ENCODE measurements at regions not wholly inside any gene's neighbourhood (a gene's known extent, or its start where the extent isn't known, plus 50 kb on each side); places are given as distances from the start of the nearest gene placed in this dataset.

DNA sequence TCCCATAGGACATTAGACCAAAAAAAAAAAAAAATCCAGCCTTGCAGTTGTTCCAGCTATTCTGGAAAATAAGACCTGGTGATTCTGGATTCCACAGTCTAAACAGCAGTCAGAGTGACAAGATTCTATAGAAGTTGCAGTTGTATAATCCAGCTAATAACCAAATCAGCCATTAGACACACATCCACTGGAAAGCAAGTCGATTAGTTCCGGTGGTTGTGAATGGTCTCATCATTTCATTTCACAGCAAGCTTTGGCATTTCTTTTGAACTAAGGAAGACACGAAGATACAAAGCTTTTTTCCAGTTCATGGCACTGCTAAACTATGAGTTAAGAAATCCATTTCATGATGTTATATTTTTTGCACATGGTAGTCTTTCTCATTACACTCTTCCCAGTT is 54.4 kb upstream of the FAM89A start:
- intact Hi-C loops (cut with micrococcal nuclease; ENCODE audit: unreplicated experiment) = no loop called here
- POLR2A ChIA-PET (ENCODE audit: low non-redundant PET) = interaction anchor here (0.7 kb wide), 1 partner anchor 87 kb away, joined by 8 read pairs; no protein-coding TSS in a partner anchor
- peaks cover 13% of the 10 kb centered on the region for H3K4me1 ChIP-seq (ENCODE audit: insufficient read depth, low read length, poor library complexity, severe bottlenecking)
- CTCF ChIA-PET = no interaction called here
- no TSS peak for BruUV-seq (replicated peaks)
- no peak overlapping the region for H3K4me3 ChIP-seq (ENCODE audit: low read depth, low read length, poor library complexity, severe bottlenecking)
- no peaks in the 10 kb centered on the region for H3K9me3 ChIP-seq (ENCODE audit: low read depth, low read length, poor library complexity, severe bottlenecking)
- peak; percentile 54 for DNase-seq (ENCODE audit: low spot score)
- no peak for TF ChIP-seq EZH2 (IDR thresholded peaks at IDR 0.05; ENCODE audit: borderline replicate concordance, low read depth, low read length, poor library complexity, severe bottlenecking)
- TF ChIP-seq, protein P1, sequence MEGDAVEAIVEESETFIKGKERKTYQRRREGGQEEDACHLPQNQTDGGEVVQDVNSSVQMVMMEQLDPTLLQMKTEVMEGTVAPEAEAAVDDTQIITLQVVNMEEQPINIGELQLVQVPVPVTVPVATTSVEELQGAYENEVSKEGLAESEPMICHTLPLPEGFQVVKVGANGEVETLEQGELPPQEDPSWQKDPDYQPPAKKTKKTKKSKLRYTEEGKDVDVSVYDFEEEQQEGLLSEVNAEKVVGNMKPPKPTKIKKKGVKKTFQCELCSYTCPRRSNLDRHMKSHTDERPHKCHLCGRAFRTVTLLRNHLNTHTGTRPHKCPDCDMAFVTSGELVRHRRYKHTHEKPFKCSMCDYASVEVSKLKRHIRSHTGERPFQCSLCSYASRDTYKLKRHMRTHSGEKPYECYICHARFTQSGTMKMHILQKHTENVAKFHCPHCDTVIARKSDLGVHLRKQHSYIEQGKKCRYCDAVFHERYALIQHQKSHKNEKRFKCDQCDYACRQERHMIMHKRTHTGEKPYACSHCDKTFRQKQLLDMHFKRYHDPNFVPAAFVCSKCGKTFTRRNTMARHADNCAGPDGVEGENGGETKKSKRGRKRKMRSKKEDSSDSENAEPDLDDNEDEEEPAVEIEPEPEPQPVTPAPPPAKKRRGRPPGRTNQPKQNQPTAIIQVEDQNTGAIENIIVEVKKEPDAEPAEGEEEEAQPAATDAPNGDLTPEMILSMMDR (conservative IDR thresholded peaks at IDR 0.05; ENCODE audit: low read depth, low read length) = no peak
- H3K27ac ChIP-seq (ENCODE audit: low read depth, low read length, poor library complexity, severe bottlenecking) = no peak overlapping the region
- no peaks in the 10 kb centered on the region for H3K27me3 ChIP-seq (replicated peaks; ENCODE audit: insufficient read depth, low read depth, low read length, poor library complexity)
- H3K36me3 ChIP-seq (ENCODE audit: insufficient read depth, low read length, poor library complexity, severe bottlenecking) = no peaks in the 10 kb centered on the region

DNA sequence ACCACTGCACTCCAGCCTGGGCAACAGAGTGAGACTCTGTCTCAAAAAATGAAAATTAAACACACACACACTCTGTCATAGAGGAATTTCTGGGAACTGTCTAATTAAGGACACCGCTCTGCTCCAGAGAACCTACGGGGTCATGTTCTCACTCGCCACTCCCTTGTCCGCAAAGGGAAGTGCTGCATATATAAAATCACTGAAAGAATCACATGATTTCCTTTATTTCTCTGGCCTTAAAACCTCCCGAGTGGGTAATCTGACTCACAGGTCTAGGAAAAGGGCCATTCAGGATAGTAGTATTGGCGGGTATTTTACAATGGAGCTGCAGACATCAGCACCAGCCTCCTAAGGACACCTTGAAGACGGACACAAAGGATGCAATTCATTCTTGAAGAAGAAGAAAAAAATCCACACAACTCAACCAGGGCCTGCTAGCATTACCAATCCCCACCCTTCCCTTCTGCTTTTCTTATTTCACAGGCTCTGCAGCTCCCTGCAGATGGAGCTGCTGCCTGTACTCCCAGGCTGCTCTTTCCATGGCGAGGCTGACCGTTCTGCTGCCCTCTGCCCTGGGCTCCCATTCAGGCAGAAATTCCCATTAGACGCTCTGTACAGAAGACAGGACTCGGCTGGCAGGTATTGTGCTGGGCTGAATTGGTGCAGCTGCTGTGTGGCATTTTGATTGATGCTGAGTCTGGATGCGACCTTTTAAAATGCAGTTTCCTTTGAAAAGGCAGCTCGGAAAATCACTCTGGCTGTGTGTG is 53.3 kb upstream of the FAM89A start:
- no peak overlapping the region for H3K27ac ChIP-seq (ENCODE audit: low read depth, low read length, poor library complexity, severe bottlenecking)

DNA sequence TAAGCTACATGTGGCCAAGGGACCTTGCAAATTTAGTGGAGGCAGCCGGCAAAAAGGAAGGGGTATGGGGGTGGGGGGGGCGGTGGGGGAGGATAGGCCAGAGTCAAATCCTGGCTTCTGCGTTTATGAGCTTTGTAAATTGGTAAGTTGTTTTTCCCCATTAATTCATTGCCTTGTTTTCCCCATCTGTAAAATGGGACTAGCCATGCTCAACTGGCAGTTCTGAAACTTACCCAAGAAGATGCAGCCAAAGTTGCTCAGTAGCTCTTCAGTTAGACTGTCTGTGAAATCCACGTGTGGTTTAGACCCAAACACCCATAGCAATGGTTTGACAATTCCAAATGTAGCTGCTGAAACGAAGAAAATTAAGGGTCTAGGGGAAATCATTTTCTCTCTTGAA is 52.3 kb upstream of the FAM89A start:
- POLR2A ChIA-PET (ENCODE audit: low non-redundant PET) = no interaction called here
- DNase-seq (ENCODE audit: low spot score) = no peak
- Histone ChIP-seq H3K27me3 (replicated peaks; ENCODE audit: insufficient read depth, low read depth, low read length, poor library complexity) (no peaks in the 10 kb centered on the region), H3K36me3 (ENCODE audit: insufficient read depth, low read length, poor library complexity, severe bottlenecking) (no peaks in the 10 kb centered on the region), H3K4me1 (ENCODE audit: insufficient read depth, low read length, poor library complexity, severe bottlenecking) (peaks cover 13% of the 10 kb centered on the region), H3K4me3 (ENCODE audit: low read depth, low read length, poor library complexity, severe bottlenecking) (no peak overlapping the region), H3K27ac (ENCODE audit: low read depth, low read length, poor library complexity, severe bottlenecking) (no peak overlapping the region), H3K9me3 (ENCODE audit: low read depth, low read length, poor library complexity, severe bottlenecking) (no peaks in the 10 kb centered on the region)
- CTCF ChIA-PET = no interaction called here
- intact Hi-C loops (cut with micrococcal nuclease; ENCODE audit: unreplicated experiment) = no loop called here
- TF ChIP-seq EZH2 (IDR thresholded peaks at IDR 0.05; ENCODE audit: borderline replicate concordance, low read depth, low read length, poor library complexity, severe bottlenecking) = no peak
- TF ChIP-seq, protein P1 (conservative IDR thresholded peaks at IDR 0.05; ENCODE audit: low read depth, low read length) = no peak
- no TSS peak for BruUV-seq (replicated peaks)

More for the DNA sequence above, 53.3 kb upstream of the FAM89A start:
- no peak for DNase-seq (ENCODE audit: low spot score)
- POLR2A ChIA-PET (ENCODE audit: low non-redundant PET) = no interaction called here
- TF ChIP-seq, protein P1 (conservative IDR thresholded peaks at IDR 0.05; ENCODE audit: low read depth, low read length) = no peak
- no peak for TF ChIP-seq EZH2 (IDR thresholded peaks at IDR 0.05; ENCODE audit: borderline replicate concordance, low read depth, low read length, poor library complexity, severe bottlenecking)
- no peaks in the 10 kb centered on the region for H3K36me3 ChIP-seq (ENCODE audit: insufficient read depth, low read length, poor library complexity, severe bottlenecking)
- peaks cover 13% of the 10 kb centered on the region for H3K4me1 ChIP-seq (ENCODE audit: insufficient read depth, low read length, poor library complexity, severe bottlenecking)
- H3K27me3 ChIP-seq (replicated peaks; ENCODE audit: insufficient read depth, low read depth, low read length, poor library complexity) = no peaks in the 10 kb centered on the region
- no TSS peak for BruUV-seq (replicated peaks)
- CTCF ChIA-PET = no interaction called here
- intact Hi-C loops (cut with micrococcal nuclease; ENCODE audit: unreplicated experiment) = no loop called here
- no peak overlapping the region for H3K4me3 ChIP-seq (ENCODE audit: low read depth, low read length, poor library complexity, severe bottlenecking)
- no peaks in the 10 kb centered on the region for H3K9me3 ChIP-seq (ENCODE audit: low read depth, low read length, poor library complexity, severe bottlenecking)
